ENCODE measurements at regions not wholly inside any gene's neighbourhood (a gene's known extent, or its start where the extent isn't known, plus 50 kb on each side); places are given as distances from the start of the nearest gene placed in this dataset.

GRCh38 chr17:73872816-73873215, 228.6 kb upstream of the SDK2 start:
- H3K4me1 ChIP-seq, result no peaks in the 10 kb centered on the region
- H3K27ac ChIP-seq, result no peak overlapping the region
- H3K4me3 ChIP-seq, result no peak overlapping the region
- no peaks in the 10 kb centered on the region for H3K36me3 ChIP-seq
- intact Hi-C loops (cut with DNase I), result no loop called here
- no peak for DNase-seq
- no peaks in the 10 kb centered on the region for H3K9me3 ChIP-seq
- no peaks in the 10 kb centered on the region for H3K27me3 ChIP-seq
- TF ChIP-seq POLR2A (IDR thresholded peaks at IDR 0.05), result no peak
- TF ChIP-seq CTCF (IDR thresholded peaks at IDR 0.05), result no peak
- no peak for TF ChIP-seq POLR2AphosphoS5 (IDR thresholded peaks at IDR 0.05)
- TF ChIP-seq EP300 (IDR thresholded peaks at IDR 0.05), result no peak
- WGBS, 2 donors, result 78 to 81% methylated on average over 3 of the region's 3 CpGs

DNA sequence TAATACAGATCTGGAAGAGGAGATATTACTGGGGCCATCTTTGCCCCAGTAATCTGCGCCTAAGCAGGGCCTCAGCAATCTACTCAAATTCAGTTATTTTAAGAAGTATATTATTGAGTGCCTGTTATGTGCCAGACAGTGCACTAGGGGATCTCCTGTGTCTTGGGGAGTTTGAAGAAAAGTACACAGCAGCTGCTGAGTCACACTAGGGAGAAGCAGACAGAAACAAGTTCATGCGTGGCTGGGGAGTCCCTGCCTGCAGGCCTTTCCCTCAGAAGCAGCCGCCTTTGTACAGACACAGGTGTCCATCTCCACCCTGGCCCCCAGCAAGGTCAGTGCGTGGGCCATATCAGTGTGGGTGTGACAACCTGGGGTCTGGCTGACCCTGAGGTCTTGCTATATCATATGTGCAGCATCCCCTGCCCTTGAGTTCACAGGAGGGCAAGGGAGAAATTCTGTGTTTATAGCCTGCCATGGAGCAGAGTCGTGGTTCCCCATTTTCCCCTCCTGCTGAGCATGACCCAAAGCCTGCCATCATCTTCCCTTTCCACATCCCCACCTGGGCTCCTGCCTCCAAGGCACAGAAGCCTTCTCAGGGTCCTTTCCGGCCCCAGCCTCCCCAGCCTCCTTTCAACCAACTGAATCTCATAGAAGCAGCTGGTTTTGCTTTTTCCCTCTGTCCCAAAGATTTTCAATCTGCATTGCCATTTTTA, 229.9 kb upstream of the SDK2 start:
- no peak for DNase-seq
- no peak for TF ChIP-seq POLR2A (IDR thresholded peaks at IDR 0.05)
- no peak for TF ChIP-seq EP300 (IDR thresholded peaks at IDR 0.05)
- no peak for TF ChIP-seq POLR2AphosphoS5 (IDR thresholded peaks at IDR 0.05)
- TF ChIP-seq CTCF (IDR thresholded peaks at IDR 0.05), result no peak
- intact Hi-C loops (cut with DNase I), result no loop called here
- Histone ChIP-seq H3K9me3 (no peaks in the 10 kb centered on the region), H3K27ac (no peak overlapping the region), H3K4me1 (no peaks in the 10 kb centered on the region), H3K4me3 (no peak overlapping the region), H3K36me3 (no peaks in the 10 kb centered on the region), H3K27me3 (no peaks in the 10 kb centered on the region)
- WGBS, 2 donors, result 73 to 84% methylated on average over 6 of the region's 6 CpGs

GRCh38 chr17:73875346-73875745, 231.1 kb upstream of the SDK2 start:
- no peak overlapping the region for H3K4me3 ChIP-seq
- no peaks in the 10 kb centered on the region for H3K27me3 ChIP-seq
- no peaks in the 10 kb centered on the region for H3K9me3 ChIP-seq
- intact Hi-C loops (cut with DNase I), result no loop called here
- no peak overlapping the region for H3K27ac ChIP-seq
- DNase-seq, result no peak
- no peaks in the 10 kb centered on the region for H3K36me3 ChIP-seq
- H3K4me1 ChIP-seq, result no peaks in the 10 kb centered on the region
- 44 to 47% methylated on average over 3 of the region's 3 CpGs for WGBS, 2 donors
- TF ChIP-seq POLR2A (IDR thresholded peaks at IDR 0.05) (no peak), POLR2AphosphoS5 (IDR thresholded peaks at IDR 0.05) (no peak), CTCF (IDR thresholded peaks at IDR 0.05) (no peak), EP300 (IDR thresholded peaks at IDR 0.05) (no peak)

GRCh38 chr17:73877962-73878361, 233.7 kb upstream of the SDK2 start:
- Histone ChIP-seq H3K27ac (no peak overlapping the region), H3K9me3 (no peaks in the 10 kb centered on the region), H3K36me3 (no peaks in the 10 kb centered on the region), H3K27me3 (peaks cover 0 to 4% (median 0%) of the 10 kb centered on the region in 3 donors), H3K4me3 (no peak overlapping the region), H3K4me1 (no peaks in the 10 kb centered on the region)
- intact Hi-C loops (cut with DNase I), result no loop called here
- no peak for DNase-seq
- WGBS, 2 donors, result 81 to 85% methylated on average over 9 of the region's 9 CpGs
- TF ChIP-seq POLR2AphosphoS5 (IDR thresholded peaks at IDR 0.05) (no peak), CTCF (IDR thresholded peaks at IDR 0.05) (no peak), POLR2A (IDR thresholded peaks at IDR 0.05) (no peak), EP300 (IDR thresholded peaks at IDR 0.05) (no peak)

DNA sequence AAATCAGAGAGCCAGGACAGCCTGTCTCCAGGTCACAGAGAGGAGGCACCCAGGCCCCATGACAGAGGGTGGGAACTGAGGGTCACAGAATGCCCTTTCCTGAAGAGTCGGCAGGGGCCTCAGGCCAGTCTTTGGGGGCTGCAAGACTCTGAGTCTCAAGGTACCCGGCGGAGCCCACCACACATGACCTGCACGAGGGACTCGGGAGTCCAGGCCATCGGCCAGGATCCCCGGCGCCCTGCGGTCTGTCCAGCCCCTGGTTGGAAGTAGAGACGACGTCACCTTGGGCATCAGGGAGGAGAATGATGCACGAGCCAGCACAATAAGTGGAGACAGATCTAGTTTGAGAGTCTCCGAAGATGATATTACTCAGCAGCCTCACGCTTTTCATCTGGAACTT, 234.7 kb upstream of the SDK2 start:
- no peak overlapping the region for H3K27ac ChIP-seq
- H3K4me3 ChIP-seq, result no peak overlapping the region
- intact Hi-C loops (cut with DNase I), result no loop called here
- no peaks in the 10 kb centered on the region for H3K9me3 ChIP-seq
- 92 to 93% methylated on average over 14 of the region's 14 CpGs for WGBS, 2 donors
- no peak for DNase-seq
- no peaks in the 10 kb centered on the region for H3K36me3 ChIP-seq
- TF ChIP-seq POLR2AphosphoS5 (IDR thresholded peaks at IDR 0.05), result no peak
- no peak for TF ChIP-seq CTCF (IDR thresholded peaks at IDR 0.05)
- TF ChIP-seq EP300 (IDR thresholded peaks at IDR 0.05), result no peak
- TF ChIP-seq POLR2A (IDR thresholded peaks at IDR 0.05), result no peak
- H3K27me3 ChIP-seq, result peaks cover 0 to 13% (median 0%) of the 10 kb centered on the region in 3 donors
- no peaks in the 10 kb centered on the region for H3K4me1 ChIP-seq
